GM12892 (cell line): ENCODE measurements at regions not wholly inside any gene's neighbourhood (a gene's known extent, or its start where the extent isn't known, plus 50 kb on each side); places are given as distances from the start of the nearest gene placed in this dataset.

Source experiments
- POLR2A ChIP-seq: IDR thresholded peaks from 2 replicates; pipeline ENCODE4 v1.6.1; 2011; ENCODE audit warnings: low read depth, low read length, control low read depth
- POLR2AphosphoS5 ChIP-seq: IDR thresholded peaks from 2 replicates; pipeline ENCODE4 v1.6.1; 2011; ENCODE audit warnings: low read depth, low read length, control low read depth
- TAF1 ChIP-seq: IDR thresholded peaks from 2 replicates; pipeline ENCODE4 v1.6.1; 2011; ENCODE audit warnings: low read depth, mild to moderate bottlenecking, control low read depth, low read length, borderline replicate concordance

- TF ChIP-seq POLR2A (no peak), TAF1 (no peak), POLR2AphosphoS5 (no peak)
Observed at GRCh38 chr5:162282191-162282590, 214.6 kb downstream of the GABRG2 start.
